Subcutaneous abdominal adipose tissue (tissue), 5 donors: ENCODE measurements at regions not wholly inside any gene's neighbourhood (a gene's known extent, or its start where the extent isn't known, plus 50 kb on each side); places are given as distances from the start of the nearest gene placed in this dataset.

Experiments used
- H3K27ac ChIP-seq: one replicate; pipeline ENCODE4 v1.7.0; 2013; ENCODE audit warnings: low read depth, mild to moderate bottlenecking, inconsistent platforms, low read length, moderate library complexity
- H3K27me3 ChIP-seq, 5 donors: one replicate each; pipeline ENCODE4 v1.7.0; 2013; ENCODE audit warnings: low read length in 5 of 5, inconsistent platforms in 1 of 5; ENCODE audit not compliant: control insufficient read depth in 5 of 5, insufficient read depth in 4 of 5
- H3K36me3 ChIP-seq, 5 donors: one replicate each; pipeline ENCODE4 v1.7.0; 2013; ENCODE audit warnings: low read length in 5 of 5; ENCODE audit not compliant: control insufficient read depth in 5 of 5, insufficient read depth in 5 of 5
- H3K4me1 ChIP-seq, 5 donors: one replicate each; pipeline ENCODE4 v1.7.0; 2013; ENCODE audit warnings: low read length in 5 of 5, mild to moderate bottlenecking in 3 of 5, moderate library complexity in 1 of 5; ENCODE audit not compliant: control insufficient read depth in 5 of 5, insufficient read depth in 5 of 5
- H3K4me3 ChIP-seq, 5 donors: one replicate each; pipeline ENCODE4 v1.7.0; 2013; ENCODE audit warnings: low read length in 5 of 5, low read depth in 1 of 5
- H3K9ac ChIP-seq, 5 donors: one replicate each; pipeline ENCODE4 v1.7.0; 2013; ENCODE audit warnings: low read length in 5 of 5, mild to moderate bottlenecking in 4 of 5, moderate library complexity in 3 of 5
- H3K9me3 ChIP-seq, 5 donors: one replicate each; pipeline ENCODE4 v1.7.0; 2013; ENCODE audit warnings: low read length in 5 of 5; ENCODE audit not compliant: control insufficient read depth in 5 of 5
- donor health status: healthy.
- donor health status: healthy.
- donor health status: healthy.
- donor health status: healthy.
- donor health status: healthy.

DNA sequence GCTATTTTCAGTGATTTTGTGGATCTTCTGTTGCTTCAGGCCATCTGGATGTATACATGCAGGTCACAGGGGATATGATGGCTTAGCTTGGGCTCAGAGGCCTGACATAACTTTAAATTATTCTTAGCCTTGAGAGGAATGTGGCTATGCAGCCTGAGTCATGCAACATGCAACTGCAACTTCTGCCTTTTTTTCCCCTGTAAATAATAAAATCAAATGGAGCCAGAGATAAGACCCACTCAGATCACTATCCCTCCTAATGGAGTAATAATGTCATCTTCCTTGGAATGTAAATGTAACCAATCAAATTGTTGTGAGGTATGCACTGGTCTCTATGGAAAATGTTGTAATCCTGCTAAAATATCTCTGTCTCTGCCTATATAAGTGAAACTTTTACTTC, 54.9 kb downstream of the MAGEB17 start:
- no peak overlapping the region for H3K9ac ChIP-seq
- H3K36me3 ChIP-seq = no peaks in the 10 kb centered on the region
- peaks cover 0 to 12% (median 8%) of the 10 kb centered on the region in 5 donors for H3K9me3 ChIP-seq
- H3K4me3 ChIP-seq = no peak overlapping the region
- peaks cover 0 to 9% (median 4%) of the 10 kb centered on the region in 5 donors for H3K27me3 ChIP-seq
- no peak overlapping the region for H3K27ac ChIP-seq
- no peaks in the 10 kb centered on the region for H3K4me1 ChIP-seq

DNA sequence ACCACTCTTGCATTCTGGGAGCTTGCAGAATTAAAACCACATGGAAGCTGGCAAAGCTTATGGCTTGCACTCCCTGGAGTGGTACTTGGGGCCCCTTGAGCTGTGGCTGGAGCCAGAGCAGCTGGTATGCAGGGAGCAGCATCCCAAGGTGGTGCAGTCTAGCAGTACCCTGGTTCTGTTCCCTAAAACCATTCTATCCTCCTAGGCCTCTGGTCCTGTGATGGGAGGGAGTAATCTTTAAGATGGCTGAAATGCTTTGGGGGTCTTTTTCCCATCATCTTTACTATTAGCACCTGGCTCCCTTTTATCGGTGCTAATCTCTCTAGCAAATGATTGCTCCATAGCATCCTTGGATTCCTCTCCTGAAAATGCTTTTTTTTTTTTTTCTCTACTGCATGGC, 56.1 kb downstream of the MAGEB17 start:
- Histone ChIP-seq H3K27me3 (peaks cover 0 to 9% (median 4%) of the 10 kb centered on the region in 5 donors), H3K9me3 (peaks cover 0 to 12% (median 8%) of the 10 kb centered on the region in 5 donors), H3K4me3 (peak overlapping the region in 1 of 5 donors; percentile 16), H3K9ac (no peak overlapping the region), H3K4me1 (no peaks in the 10 kb centered on the region), H3K36me3 (no peaks in the 10 kb centered on the region), H3K27ac (no peak overlapping the region)

DNA sequence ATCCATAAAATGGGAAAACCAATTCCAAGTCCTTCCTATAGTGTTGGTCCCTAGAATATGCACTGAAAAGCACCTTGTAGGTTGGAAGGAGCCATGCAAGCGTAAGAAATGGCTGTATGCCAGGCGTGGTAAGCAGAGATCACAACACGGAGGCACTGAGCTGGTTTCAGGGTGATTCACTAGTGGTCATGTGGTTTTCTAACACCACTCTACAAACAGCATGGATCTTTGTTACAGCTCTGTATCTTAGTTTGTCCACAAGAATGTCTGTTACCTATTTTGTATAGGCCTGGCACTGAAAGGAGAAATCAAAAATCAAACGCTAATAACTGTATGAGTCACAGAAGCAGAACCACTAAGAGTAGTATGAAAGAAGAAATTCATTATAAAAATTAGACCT, 71.9 kb downstream of the MAGEB17 start:
- Histone ChIP-seq H3K4me1 (no peaks in the 10 kb centered on the region), H3K27me3 (peaks cover 0 to 5% (median 4%) of the 10 kb centered on the region in 5 donors), H3K36me3 (no peaks in the 10 kb centered on the region), H3K27ac (no peak overlapping the region), H3K9ac (no peak overlapping the region), H3K4me3 (no peak overlapping the region), H3K9me3 (no peaks in the 10 kb centered on the region)

DNA sequence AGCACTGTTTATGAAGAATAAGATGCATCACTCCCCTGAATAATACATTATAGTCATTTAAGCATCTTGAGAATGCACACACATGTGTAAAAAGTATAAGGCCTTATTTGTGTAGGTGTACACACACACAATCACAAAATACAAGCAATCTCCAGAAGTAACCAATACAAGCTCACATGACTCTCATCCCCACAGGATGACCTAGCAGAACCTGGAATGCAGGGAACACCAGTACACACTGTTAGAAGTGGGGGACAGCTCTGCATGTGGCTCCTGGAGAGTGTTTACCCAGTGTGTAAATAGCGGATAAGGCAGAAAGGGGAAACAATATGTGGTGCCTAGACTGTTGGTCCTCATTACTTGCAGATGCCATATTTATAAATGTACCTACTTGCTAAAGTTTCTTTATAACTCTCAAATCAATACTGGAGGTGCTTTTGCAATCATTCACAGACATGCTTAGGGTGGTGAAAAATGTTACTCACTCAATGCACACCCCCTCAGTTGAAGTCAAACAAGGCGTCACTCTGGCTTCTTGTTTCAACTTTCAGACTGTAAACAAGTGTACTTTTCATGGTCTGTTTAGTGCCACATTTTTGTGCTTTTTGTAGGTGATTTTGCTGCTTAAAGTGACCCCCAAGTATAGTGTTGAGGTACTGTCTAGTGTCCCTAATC, 73.1 kb downstream of the MAGEB17 start:
- no peaks in the 10 kb centered on the region for H3K9me3 ChIP-seq
- H3K27me3 ChIP-seq = peaks cover 0 to 5% (median 4%) of the 10 kb centered on the region in 5 donors
- no peaks in the 10 kb centered on the region for H3K36me3 ChIP-seq

DNA sequence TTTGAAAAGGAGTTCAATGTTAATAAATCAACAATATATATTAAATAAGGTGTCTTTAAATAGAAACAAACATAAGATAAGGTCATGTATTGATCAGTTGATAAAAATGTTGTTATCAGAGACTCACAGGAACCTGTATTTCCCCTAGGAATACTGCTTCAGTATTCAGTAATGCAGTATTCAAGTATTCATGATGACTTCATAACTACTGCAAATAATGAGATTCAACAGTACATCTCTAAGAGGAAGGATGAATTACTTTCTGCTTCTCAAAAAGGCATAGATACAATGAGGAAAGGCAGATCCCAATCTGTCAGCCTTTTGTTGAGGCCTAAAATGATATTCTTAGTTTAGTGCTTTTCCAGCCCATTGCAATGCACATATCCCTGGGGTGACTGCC, 73.7 kb downstream of the MAGEB17 start:
- Histone ChIP-seq H3K9me3 (no peaks in the 10 kb centered on the region), H3K36me3 (no peaks in the 10 kb centered on the region)

More for the DNA sequence above, 73.1 kb downstream of the MAGEB17 start:
- Histone ChIP-seq H3K9ac (no peak overlapping the region), H3K27ac (no peak overlapping the region), H3K4me3 (no peak overlapping the region), H3K4me1 (no peaks in the 10 kb centered on the region)

DNA sequence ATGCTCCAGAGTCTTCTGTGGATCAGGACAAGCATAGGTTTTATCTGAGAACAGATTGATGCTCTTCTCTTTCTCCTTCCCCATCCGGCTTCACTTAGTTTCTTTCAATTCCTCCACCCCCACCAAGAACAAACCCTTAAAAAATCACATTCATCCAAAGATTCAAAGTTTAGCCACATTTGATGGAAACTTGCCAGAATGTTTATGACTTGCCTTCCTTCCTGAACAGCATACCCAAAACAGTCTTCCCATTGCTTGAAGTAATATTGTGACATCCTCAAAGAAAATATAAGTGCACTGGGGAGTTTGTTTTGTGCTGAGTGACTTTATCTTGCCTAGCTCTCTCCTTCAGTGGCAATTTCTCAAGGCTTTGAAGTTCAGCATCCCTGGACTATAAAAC, 83.0 kb downstream of the MAGEB17 start:
- Histone ChIP-seq H3K27me3 (peaks cover 3 to 7% (median 5%) of the 10 kb centered on the region in 5 donors), H3K4me1 (no peaks in the 10 kb centered on the region), H3K9me3 (no peaks in the 10 kb centered on the region), H3K9ac (no peak overlapping the region), H3K36me3 (no peaks in the 10 kb centered on the region), H3K4me3 (no peak overlapping the region), H3K27ac (no peak overlapping the region)

More for the DNA sequence above, 73.7 kb downstream of the MAGEB17 start:
- peaks cover 0 to 5% (median 4%) of the 10 kb centered on the region in 5 donors for H3K27me3 ChIP-seq
- H3K27ac ChIP-seq = no peak overlapping the region
- no peaks in the 10 kb centered on the region for H3K4me1 ChIP-seq
- no peak overlapping the region for H3K9ac ChIP-seq
- H3K4me3 ChIP-seq = no peak overlapping the region

DNA sequence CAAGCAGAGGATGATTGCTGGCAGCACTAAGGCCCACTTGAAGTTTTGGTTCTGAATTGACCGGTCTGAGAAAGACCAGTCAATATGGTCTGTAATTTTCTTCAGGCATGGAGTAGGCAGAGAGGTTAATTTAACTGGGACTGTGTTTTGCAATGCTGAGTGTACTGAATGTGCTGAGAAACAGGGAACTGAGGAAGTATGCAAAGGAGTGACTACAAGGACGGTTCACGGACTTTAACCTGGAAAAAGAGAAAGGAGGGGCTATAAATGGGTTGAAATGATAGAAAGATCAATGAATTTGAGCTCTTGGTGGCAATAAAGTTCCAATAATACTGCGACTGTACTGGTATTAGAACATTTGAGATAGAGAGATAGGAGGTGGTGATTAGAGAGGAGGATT, 84.5 kb downstream of the MAGEB17 start:
- Histone ChIP-seq H3K27ac (no peak overlapping the region), H3K4me1 (no peaks in the 10 kb centered on the region), H3K9ac (no peak overlapping the region), H3K27me3 (peaks cover 3 to 9% (median 4%) of the 10 kb centered on the region in 5 donors), H3K9me3 (peaks cover 0 to 4% (median 0%) of the 10 kb centered on the region in 5 donors), H3K36me3 (no peaks in the 10 kb centered on the region), H3K4me3 (no peak overlapping the region)

DNA sequence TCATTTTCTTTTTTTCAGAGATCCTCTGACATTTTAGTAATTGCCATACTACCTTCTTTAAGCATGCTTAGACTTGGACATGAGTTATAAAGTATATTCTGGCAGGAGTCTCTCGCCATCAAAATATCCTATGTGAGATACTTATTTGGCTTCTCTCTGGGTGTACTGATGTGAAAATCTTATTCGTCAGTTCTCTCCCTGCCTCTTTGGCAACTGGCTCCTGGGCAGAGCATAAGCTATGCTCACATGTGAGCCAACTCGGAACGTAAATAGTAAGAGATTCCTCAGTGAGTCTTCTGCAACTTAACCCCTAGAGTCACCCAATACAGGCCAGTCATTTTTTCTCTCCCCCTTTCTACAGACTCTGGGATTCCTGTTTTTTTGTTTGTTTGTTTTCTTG, 91.6 kb downstream of the MAGEB17 start:
- H3K9me3 ChIP-seq = peaks cover 0 to 8% (median 2%) of the 10 kb centered on the region in 5 donors
- peaks cover 0 to 17% (median 0%) of the 10 kb centered on the region in 5 donors for H3K27me3 ChIP-seq
- H3K9ac ChIP-seq = no peak overlapping the region
- H3K4me3 ChIP-seq = no peak overlapping the region
- H3K36me3 ChIP-seq = no peaks in the 10 kb centered on the region
- H3K27ac ChIP-seq = no peak overlapping the region
- H3K4me1 ChIP-seq = no peaks in the 10 kb centered on the region

DNA sequence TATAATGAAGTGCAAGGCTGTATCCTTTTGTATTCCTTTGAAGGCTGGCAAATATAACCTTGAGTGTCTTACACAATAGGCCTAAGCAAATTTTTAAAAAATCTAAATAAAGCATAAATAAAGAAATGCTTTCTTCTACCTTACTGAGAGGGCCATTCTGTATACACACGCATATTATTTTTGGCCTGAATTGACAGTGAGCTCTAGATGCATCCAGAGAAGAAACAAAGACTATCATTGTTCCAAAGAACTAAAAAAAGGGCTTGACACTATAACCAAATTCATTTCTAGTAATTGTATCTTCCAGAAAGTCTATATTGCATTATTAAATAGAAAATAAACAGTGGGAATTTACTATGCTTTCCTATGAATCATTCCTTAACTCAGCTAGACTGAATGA, 100.2 kb downstream of the MAGEB17 start:
- no peak overlapping the region for H3K9ac ChIP-seq
- peaks cover 0 to 3% (median 0%) of the 10 kb centered on the region in 5 donors for H3K9me3 ChIP-seq
- H3K36me3 ChIP-seq = no peaks in the 10 kb centered on the region
- no peak overlapping the region for H3K4me3 ChIP-seq
- H3K27me3 ChIP-seq = peaks cover 0 to 6% (median 0%) of the 10 kb centered on the region in 5 donors
- no peak overlapping the region for H3K27ac ChIP-seq
- no peaks in the 10 kb centered on the region for H3K4me1 ChIP-seq

DNA sequence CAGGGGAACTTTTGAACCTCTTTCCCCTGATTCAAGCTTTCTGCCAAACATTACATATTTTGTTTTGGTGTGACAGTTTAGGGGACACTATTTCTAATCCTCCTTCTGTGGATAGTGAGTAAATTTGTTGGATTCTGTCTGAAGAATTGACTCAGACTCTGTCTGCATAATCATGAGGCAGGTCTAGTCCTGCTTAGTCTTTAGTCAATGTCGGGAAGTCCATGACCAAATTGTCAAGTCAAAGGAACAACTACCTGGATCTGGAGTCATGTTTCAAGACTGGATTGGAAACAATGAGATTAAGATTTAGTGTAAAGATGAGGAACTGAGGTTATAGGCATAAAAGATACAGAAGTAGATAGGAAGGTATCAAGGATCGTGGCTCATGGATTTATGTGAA, 100.9 kb downstream of the MAGEB17 start:
- Histone ChIP-seq H3K9me3 (peaks cover 0 to 3% (median 0%) of the 10 kb centered on the region in 5 donors), H3K4me1 (no peaks in the 10 kb centered on the region), H3K27me3 (peaks cover 0 to 6% (median 0%) of the 10 kb centered on the region in 5 donors), H3K9ac (no peak overlapping the region), H3K36me3 (no peaks in the 10 kb centered on the region), H3K27ac (no peak overlapping the region), H3K4me3 (no peak overlapping the region)
